Heart right ventricle (tissue), 16 donors: ENCODE measurements at regions not wholly inside any gene's neighbourhood (a gene's known extent, or its start where the extent isn't known, plus 50 kb on each side); places are given as distances from the start of the nearest gene placed in this dataset.
"Not testable (repeated sequence)": the region's sequence is repeated elsewhere in the genome, so short reads cannot be mapped to it uniquely, and the experiment has no call there.

Experiments used
- ATAC-seq, 8 donors: fragments of 200-7000 bp; cut with Tn5 transposase; one replicate each; pipeline ENCODE4 v1.9.1; 2020; ENCODE audit warnings: mild to moderate bottlenecking in 8 of 8, moderate library complexity in 8 of 8, moderate number of reproducible peaks in 1 of 8
- DNase-seq, 2 donors: peaks; one replicate each; pipeline ENCODE4 v3.0.0-alpha.2; 2020
- H3K27ac ChIP-seq, 10 donors: fragments of 200-600 bp; sonication (generic) in 2 of 10; one replicate each; pipeline versions ENCODE4 v1.5.0 to v1.8.0; 2020 to 2022; ENCODE audit warnings: mild to moderate bottlenecking in 3 of 10
- H3K27me3 ChIP-seq, 7 donors: fragments of 200-600 bp; one replicate each; pipeline ENCODE4 v1.8.0; 2021 to 2022; ENCODE audit warnings: mild to moderate bottlenecking in 2 of 7
- H3K36me3 ChIP-seq, 9 donors: fragments of 200-600 bp; sonication (generic) in 1 of 9; one replicate each; pipeline versions ENCODE4 v1.5.0 to v1.8.0; 2020 to 2022; ENCODE audit warnings: mild to moderate bottlenecking in 2 of 9
- H3K4me1 ChIP-seq, 9 donors: fragments of 200-600 bp; sonication (generic) in 1 of 9; one replicate each; pipeline versions ENCODE4 v1.5.0 to v1.8.0; 2020 to 2022; ENCODE audit warnings: mild to moderate bottlenecking in 4 of 9
- H3K4me3 ChIP-seq, 10 donors: fragments of 200-600 bp; sonication (generic) in 2 of 10; one replicate each; pipeline versions ENCODE4 v1.5.0 to v1.8.0; 2020 to 2022; ENCODE audit warnings: mild to moderate bottlenecking in 7 of 10, moderate library complexity in 2 of 10
- H3K9me3 ChIP-seq, 11 donors: fragments of 200-600 bp in 10 of 11; sonication (generic) in 2 of 11; one replicate each; pipeline versions ENCODE4 v1.5.0 to v1.8.0; 2013 to 2022; ENCODE audit warnings: mild to moderate bottlenecking in 2 of 11, control low read depth in 1 of 11, moderate library complexity in 1 of 11
- CTCF ChIP-seq, 9 donors: fragments of 200-600 bp; sonication (generic) in 2 of 9; IDR thresholded peaks; one replicate each; pipeline versions ENCODE4 v1.5.0 to v1.8.0; 2021 to 2022; ENCODE audit warnings: antibody characterized with exemption in 9 of 9, mild to moderate bottlenecking in 5 of 9, moderate library complexity in 1 of 9
- WGBS, 2 donors: extraction: QIAGEN DNeasy Blood & Tissue Kit; methylation state at CpG; one replicate each; pipeline ENCODE4 v1.1.7; 2013; ENCODE audit warnings: inconsistent platforms in 1 of 2; 5-methylcytosine and 5-hydroxymethylcytosine counted together
- intact Hi-C, 10 donors: fragments of 100-400 bp; cut with DNase I; formaldehyde crosslinking; loops; one replicate each; pipeline versions ENCODE4 v1.11.1 to v1.14.2; 2022
- donor health status: Arrhythmogenic right ventricular cardiomyopathy.
- donor health status: ischemic (EF 13 %, LVEDD 7.1; RV severe dilation, severe dysfunction).
- donor health status: healthy with polysubstance abuse.
- donor health status: DM: no; HTN: yes; CAD: no.
- donor health status: DM: no; HTN: no; CAD: no.
- donor health status: ischemic (EF 25% LVEDD 6.9; RV normal size, moderate dysfunction).
- donor health status: ischemic (EF 25% LVEDD 5.7; RV mildly dilated, moderate dysfunction).
- donor health status: healthy.
- donor health status: DM: yes; HTN: yes; CAD: no.
- donor health status: Ischemic cardiomyopathy.
- donor health status: ischemic (EF 35%, LVEDD 5.7; RV mildly dilated, moderate dysfunction).
- donor health status: nonischemic (EF 11% LVEDD 7.7; RV severe dilation, severe dysfunction).
- donor health status: DM: yes; HTN: yes; CAD: no.
- donor health status: PGD.
- donor health status: ischemic (EF 29% LVEDD 5.4; RV normal size, mild dysfunction).
- donor health status: nonischemic (EF 23%, LVEDD 6.1; RV moderate dilation, normal function).

- Histone ChIP-seq H3K4me1 (no peaks in the 10 kb centered on the region), H3K4me3 (no peak overlapping the region), H3K9me3 (no peaks in the 10 kb centered on the region), H3K27me3 (no peaks in the 10 kb centered on the region), H3K36me3 (no peaks in the 10 kb centered on the region), H3K27ac (no peak overlapping the region)
- intact Hi-C loops = no loop called here
- no peak for TF ChIP-seq CTCF (IDR thresholded peaks at IDR 0.05)
- DNase-seq (no peak), ATAC-seq (no peak)
- 92 to 93% methylated on average over 1 of the region's 1 CpG for WGBS, 2 donors
Measured at GRCh38 chrY:7496001-7496400, 584.4 kb upstream of the AMELY start.

DNA sequence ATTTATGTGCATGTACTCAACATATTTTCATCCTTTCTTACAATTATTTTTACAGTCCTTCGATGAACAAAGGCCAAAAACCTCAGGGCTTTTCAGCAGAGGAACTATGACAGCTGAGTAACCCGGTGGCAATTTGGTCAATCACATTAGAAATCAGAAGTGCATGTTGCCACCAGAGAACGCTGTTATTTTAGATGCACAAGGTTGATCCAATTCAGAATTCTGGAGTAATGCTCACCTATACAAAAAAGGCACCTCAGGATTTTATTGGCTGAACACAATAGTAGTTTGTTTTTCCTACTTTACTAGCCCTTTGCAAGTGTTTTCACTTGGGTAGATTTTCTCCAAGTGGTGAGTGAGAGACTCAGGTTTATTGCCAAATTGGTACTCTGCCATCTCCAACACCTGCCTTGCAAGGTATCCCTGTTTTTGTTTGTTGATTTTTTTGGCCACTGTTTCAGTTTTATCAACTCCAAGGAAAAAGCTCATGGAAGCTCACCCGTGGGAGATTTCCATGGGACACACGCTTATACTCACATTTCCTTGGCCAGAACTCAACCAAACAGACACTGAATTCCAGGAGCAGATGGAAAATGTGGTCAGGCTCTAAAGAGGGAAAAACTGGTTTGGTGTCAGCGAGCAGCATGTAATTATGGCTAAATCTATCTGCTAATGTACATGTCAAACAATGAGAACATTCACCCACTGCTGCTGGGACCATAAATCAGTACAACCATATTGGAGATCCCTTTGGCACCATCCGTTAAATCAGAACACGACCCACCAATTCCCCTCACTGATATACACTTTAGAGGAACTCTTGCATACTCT, 573.1 kb upstream of the AMELY start:
- H3K27ac ChIP-seq, ATAC-seq, H3K4me1 ChIP-seq, H3K27me3 ChIP-seq, H3K9me3 ChIP-seq, DNase-seq, H3K36me3 ChIP-seq, H3K4me3 ChIP-seq: not testable (repeated sequence)
- 54 to 69% methylated on average over 7 to 8 of the region's 8 CpGs for WGBS, 2 donors
- intact Hi-C loops = loop anchor here in 1 of 10 donors (10.0 kb wide), 1 partner anchor 60 kb away; no protein-coding TSS in a partner anchor

- H3K27me3 ChIP-seq = no peaks in the 10 kb centered on the region
- DNase-seq (no peak), ATAC-seq (no peak)
- no peaks in the 10 kb centered on the region for H3K4me1 ChIP-seq
- intact Hi-C loops = no loop called here
- H3K36me3 ChIP-seq = no peaks in the 10 kb centered on the region
- H3K9me3 ChIP-seq = peaks cover 0 to 5% (median 0%) of the 10 kb centered on the region in 11 donors
- H3K27ac ChIP-seq = no peak overlapping the region
- TF ChIP-seq CTCF (IDR thresholded peaks at IDR 0.05) = no peak
- no peak overlapping the region for H3K4me3 ChIP-seq
- WGBS, 2 donors = 59 to 69% methylated on average over 10 of the region's 10 CpGs
Measured at GRCh38 chrY:7471976-7472375, 560.4 kb upstream of the AMELY start.

DNA sequence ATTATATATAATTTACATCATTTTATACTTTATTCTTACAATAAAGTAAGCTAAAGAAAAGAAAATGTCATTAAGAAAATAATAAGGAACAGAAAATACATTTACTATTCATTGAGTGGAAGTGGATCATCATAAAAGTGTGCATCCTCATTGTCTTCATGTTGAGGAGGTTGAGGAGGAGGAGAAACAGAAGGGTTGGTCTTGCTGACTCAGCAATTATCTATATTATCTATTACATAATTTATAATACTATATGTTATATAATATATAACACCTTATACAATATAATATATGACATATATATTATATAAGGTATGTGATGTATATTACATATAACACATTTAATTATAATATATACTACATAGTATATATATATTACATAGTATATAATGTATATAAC, 558.5 kb upstream of the AMELY start:
- no peaks in the 10 kb centered on the region for H3K9me3 ChIP-seq
- no peaks in the 10 kb centered on the region for H3K4me1 ChIP-seq
- DNase-seq (no peak), ATAC-seq (no peak)
- no peaks in the 10 kb centered on the region for H3K27me3 ChIP-seq
- intact Hi-C loops = no loop called here
- H3K27ac ChIP-seq = no peak overlapping the region
- no peak for TF ChIP-seq CTCF (IDR thresholded peaks at IDR 0.05)
- no peak overlapping the region for H3K4me3 ChIP-seq
- H3K36me3 ChIP-seq = no peaks in the 10 kb centered on the region
